Fibroblast of skin of scalp (primary cell): ENCODE measurements at regions not wholly inside any gene's neighbourhood (a gene's known extent, or its start where the extent isn't known, plus 50 kb on each side); places are given as distances from the start of the nearest gene placed in this dataset.
"Not testable (repeated sequence)": the region's sequence is repeated elsewhere in the genome, so short reads cannot be mapped to it uniquely, and the experiment has no call there.

Experiments used
- DNase-seq: peaks from one replicate; pipeline ENCODE4 v3.0.0-alpha.2; 2013

DNA sequence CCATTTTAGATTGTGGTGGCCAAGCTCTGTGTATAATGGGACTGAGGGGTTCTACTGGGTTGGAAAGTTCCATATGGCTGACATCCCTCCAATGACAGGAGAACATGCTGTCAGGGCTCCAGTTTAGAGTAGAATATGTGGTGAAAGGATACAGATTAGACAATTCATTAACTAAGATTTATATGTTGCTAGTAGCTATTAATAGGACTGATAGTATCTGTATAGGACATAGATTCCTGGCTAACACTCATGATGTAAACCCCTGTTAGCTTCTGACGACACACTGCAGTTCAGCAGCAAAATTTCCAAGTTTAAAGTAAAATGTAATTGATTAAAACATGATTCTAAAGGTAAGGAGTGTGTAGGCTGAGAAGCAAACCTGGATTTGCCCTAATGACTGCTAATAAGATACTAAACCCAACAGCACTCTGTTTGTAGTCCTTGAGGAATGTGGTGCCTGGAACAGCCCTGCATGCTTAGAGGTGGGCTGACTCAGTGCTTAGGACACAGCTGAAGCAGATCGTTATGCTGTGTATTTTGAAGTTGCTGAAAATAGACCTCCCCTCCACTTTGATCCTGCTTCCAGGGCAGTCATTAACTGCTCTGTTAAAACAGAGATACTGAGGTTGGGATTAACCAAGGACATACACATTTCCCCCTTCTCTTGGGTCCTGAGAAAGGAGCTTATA is 1129.6 kb downstream of the SORCS3 start:
- DNase-seq = no peak

DNA sequence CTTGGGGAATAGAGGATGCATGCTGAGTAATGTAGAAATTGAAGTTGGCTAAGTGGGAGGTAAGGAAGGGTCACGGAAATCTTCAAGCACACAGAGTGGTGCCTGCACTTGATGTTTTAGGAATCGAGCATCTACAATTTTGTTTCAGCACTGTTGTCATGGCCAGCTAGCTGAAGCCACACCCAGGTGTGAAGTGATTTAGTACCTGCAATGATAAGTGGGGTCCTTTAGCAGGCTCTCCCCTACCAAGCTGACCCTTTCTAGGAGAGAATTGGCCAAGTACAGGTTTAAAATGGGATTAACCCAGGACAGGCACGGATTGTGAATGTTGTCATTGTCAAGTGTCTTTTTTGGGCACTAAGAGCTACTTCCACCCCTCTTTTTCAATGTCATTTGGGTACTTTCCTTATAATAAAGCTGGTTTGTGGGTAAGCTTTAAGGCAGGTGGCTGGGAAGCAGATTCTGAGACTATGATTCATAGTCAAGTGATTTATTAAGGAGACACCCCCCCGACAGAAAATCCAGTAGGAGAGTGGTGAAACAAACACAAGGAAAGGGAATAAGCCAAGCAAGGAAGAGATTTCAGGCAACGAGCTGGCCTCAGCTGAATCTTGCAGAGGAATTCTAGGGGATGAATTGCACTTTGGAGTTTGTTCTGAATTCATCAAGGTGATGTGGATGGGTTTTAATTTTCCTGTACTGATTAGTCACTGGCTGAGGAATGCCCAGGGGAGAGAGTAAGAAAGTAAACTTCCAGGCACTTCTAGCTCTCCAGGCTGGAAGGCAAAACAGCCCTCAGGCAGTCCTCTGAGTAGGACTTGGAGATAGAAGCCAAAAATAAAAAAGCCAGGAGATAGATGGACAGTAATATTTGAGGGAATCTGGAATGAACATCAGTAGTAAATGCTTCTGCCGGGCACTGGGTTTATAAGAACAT is 1128.4 kb downstream of the SORCS3 start:
- no peak for DNase-seq

DNA sequence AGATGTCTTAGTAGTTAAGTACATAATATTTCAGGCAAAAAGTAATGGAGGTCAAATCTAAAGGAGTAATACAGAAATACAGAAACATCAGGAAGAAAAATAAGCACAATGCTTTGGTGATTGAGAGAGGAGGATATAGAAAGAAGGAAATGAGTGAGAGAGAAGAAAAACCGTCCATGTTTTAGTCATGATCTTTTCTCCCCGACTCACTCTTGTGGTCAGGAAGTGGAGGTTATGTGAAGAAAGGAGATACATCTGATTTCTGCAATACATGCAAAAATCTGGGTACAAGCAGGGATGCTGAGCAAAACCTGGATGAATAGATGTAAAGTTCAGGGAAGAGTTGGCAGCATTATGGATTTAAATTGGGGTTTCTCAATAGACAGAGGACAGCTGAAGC is 1122.5 kb downstream of the SORCS3 start:
- no peak for DNase-seq

DNA sequence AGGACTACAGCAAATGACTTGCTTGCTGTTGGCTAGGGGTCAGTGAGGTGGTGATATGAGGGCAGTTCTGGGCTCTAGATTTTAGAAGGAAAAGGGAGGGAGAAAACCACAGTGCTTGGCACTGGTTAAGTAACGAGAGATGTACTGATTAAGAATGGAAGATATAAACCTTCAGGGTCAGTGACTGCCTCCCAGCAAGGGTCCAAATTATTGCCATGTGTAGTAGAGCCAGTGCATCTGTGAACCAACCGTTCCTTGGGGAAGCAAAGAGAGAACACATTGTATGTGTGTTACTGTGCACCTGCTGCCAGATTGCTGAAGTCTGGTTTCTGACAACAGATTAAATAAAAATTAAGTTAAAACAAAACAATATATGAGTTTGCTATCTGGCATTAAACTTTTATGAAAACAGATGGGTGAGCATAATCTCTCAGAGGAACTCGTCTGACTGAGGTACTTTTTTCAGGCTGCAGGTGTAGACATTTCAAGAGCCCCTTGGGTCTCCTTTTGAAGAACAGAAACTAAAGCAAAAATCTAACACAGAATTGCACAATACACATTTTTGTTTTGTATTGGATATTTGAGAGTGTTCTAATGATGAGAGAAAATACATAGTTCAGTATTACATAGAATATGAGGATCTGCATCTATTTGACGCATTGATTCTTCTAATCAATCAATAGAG is 1120.6 kb downstream of the SORCS3 start:
- no peak for DNase-seq

DNA sequence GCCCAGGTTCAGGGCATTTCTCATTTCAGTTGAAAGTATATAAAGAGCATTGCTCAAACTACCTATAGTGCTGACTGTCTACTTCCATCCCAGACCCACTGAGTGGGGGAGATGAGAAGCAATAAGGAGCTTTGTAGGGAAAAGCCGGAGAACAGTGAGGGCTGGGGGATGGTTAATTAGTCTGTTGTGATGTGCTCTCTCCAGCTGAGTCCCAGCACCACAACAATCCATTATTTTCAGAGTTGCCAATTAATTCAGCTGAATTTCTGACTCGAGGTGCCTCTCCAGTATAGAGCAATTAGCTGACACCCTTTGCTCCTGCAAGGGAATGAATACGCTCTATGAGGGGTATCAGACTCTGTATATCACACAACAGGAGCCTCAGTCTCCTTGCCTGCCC is 1118.6 kb downstream of the SORCS3 start:
- no peak for DNase-seq

DNA sequence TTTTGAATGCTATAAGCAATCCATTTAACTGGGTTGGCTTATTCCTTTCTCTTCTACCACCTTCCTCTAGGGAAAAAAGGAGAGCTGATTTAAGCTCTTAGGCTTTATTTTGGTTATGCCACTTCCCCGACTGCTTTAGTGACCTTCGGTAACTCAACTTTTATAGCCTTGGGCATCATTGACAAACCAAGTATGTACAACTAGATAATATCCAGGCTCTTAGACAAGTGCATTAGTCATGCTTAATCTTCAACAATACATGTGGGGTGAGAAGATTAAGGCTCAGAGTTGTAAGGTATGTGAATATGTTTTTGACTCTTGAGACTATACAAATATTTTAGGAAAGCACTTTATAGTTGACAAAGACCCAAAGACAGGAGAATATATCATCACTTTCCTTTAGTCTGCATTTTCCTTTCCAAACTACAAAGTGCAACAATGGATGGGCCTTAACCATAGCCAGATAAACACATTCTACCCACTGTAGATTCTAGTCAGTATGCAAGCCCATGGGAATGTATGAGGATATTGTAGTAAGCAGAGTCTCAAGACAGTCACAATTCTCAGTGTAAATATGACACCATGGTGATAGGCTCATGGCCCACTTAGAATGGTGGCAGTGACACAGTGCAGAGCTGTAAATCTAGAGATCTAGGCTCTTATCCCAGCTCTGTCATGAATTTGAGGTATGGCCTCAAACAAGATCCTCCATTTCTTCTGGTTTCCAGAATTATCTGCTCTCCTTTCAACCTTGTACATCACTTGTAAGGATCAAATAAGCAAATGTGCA is 1117.3 kb downstream of the SORCS3 start:
- DNase-seq = no peak

DNA sequence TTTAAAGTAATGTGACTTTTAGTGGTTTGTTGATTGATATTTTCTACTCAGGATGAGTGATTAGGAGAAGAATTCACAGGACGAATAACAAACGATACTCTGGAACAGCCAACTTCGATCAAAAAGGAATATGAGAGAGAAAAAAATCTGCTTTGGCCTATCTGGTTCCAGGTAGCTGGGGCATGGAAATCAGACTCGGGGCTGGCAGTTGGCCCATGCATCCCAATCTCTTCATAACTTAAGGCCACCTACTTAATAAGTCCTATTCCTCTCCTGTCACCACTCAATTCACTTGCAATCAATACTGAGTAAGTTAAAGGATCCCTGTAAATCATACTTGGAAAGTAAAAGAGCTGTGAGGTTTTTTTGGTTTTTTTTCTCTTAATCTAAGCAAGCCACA is 1116.2 kb downstream of the SORCS3 start:
- DNase-seq = no peak

DNA sequence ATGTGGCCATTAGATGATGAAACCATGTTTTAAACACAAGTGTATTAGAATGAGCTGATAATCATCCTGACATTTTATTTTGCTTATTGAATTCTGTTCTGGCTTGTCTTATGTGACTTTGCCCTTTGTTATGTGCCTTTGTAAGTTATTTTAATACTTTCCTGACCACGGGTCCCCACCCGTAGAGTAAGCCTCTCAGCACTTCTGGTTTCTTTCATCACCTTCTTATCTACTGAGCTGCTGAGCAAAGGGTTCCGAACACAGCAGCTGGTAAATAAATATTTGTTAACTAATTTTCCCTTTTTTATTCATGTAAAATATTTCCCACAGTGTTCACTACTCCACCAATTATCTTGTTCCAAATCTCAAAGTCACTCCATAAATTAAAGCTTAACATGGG is 1115.3 kb downstream of the SORCS3 start:
- DNase-seq = no peak

DNA sequence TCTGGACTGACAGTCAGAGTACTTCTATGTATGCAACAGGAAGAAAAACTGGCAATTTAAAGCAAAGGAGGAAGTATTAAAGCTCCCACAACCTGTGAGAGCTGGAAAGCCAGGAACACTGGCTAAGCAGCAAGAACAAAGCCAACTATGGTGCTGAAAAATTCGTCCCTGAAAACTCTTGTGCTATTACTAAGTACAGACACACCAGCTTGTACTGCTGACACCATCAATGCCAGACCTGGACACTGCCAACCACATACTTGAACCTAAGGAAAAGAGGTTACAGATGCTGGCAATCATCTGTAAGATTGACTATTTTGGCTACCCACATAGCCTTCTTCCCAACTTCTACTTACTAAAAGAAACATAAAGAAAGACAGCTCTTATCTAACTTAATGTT is 1110.6 kb downstream of the SORCS3 start:
- DNase-seq = no peak

DNA sequence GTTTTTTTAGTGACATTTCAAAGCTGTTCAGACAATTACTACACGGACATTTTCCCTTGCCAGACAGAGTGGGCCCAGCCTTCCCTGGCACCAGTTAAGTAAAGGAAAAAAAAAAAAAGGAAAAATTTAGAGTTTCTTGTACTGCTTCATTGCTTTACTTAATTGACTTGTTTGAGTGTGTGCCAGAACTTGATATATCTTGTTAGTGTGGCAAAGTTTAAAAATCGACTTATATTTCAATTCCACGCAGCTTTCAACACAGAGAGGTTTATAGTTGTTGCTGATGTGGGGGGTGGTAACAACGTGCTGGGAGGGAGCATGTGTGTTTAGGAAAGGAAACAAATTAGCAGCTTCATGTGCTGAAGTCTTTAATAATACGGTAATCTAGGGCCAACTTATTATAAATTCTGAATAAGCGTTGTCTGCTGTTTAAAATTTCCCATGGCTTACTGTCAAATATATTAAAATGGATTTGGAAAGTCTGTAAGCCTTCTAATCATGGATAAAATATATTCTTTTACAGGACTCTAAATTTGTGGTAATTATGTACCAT is 1104.6 kb downstream of the SORCS3 start:
- DNase-seq = no peak

DNA sequence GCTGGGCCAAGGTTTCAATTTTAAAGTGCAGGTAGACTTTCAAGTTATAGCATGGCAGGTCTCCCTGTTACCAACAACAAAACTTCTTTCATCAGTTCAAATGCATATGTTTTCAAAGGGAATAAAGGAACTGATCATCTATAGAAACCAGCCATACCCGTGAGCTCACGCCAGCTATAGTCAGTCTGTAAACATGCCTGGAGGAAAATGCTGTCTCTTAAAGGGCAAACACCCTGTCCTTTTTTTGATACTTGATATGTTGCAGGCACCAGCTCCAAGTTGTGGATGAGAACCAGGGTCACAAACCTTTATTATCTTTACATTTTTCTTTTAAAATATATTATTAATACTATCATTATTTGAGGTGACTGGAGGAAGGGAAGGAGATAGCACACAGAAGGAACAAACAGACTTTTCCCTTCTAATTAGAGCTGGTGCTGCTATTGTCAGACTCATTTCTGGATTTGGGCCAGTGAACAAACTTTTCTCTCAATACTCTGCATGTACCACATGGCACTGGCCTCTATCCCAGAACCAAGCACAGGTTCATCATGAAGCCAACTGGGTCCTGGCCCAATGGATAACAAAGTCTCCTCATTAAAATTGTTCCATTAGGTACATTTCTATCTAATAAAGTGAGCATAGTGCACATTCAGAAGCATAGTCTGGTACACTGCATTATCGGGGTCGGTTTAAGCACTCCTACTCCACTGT is 1102.4 kb downstream of the SORCS3 start:
- DNase-seq = no peak

DNA sequence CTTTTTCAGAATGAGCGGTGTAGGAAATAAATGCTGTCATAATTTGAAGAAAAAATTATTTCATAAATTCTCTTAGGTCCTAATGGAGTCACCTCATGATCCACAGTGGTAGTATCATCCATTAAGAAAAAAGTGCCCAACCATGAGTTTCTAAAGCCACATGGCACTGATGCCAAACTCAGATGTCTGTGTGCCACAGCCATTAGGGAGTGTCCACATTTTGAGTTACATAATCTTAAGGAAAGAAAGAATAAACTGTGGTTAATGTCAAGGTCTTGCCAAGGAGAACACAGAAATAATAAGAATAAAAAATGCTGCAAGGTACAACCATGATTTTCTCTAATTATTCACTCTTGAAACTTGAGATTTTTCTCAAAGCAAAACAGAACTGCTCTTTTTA is 1101.8 kb downstream of the SORCS3 start:
- DNase-seq = no peak

DNA sequence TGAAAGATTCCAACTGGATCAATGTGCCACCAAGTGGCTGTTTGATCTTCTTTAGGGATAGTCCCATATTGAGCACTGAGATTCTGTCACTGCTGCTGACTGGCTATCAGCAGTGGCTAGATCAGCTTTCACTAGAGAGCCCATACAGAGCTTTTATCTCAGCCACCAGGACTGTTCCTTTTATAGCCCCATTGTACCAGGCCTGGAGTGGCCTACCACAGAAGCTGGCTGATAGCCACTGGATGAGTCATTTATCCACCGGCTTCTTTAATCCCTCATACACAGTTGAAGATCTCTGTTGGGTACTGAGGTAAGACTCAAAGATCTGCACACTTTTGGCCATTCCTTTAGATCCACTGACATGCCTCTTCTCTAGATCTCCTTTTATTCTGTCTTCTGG is 1101.1 kb downstream of the SORCS3 start:
- DNase-seq = no peak

DNA sequence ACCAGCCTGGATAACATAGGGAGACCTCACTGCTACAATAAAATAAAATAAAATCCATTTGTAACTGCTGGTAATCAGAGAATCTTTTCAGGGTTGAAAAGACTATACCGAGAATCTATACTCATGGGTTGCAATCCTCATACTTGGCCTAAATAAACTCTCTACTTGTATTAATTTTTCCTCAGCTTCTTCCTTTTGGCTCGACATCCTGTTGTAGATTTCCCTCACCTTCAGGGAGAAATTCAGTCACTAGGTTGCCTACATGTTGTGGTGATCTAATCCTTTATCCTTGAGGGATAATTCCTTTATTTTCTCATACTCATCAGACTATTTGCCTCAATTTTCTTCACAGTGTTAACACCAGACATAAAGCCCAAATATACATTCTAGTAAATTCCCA is 1093.4 kb downstream of the SORCS3 start:
- no peak for DNase-seq

DNA sequence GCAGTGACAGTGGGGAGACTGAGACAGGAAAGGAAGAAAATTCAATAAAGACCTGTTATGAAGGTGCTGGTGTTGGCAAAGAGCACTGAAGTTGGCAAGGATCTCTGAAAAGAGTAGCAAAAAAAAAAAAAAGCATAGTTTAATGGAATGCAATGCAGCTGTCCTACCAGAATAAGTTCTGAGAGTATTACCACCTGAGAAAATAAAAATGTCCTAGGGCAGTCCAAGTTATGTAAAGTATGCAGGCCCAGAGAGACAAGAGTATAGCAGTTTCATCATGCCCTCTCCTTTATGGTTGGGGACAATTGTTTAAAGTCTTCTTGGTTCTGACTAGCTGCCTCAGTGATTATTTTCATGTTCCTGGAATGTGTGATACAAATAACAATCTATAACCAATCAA is 1092.8 kb downstream of the SORCS3 start:
- no peak for DNase-seq

DNA sequence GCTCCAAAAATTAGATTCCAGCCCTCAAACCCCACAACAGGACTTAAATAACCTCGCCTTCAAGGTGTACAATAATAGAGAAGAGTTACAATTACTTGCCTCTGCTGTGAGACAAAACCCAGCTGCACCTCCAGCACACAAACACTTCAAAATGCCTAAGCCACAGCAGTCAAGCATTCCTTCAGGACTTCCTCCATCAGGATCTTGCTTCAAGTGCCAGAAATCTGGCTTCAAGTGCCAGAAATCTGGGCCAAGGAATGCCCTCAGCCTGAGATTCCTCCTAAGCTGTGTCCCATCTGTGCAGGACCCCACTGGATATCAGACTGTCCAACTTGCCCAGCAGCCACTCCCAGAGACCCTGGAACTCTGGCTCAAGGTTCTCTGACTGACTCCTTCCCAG is 1088.3 kb downstream of the SORCS3 start:
- no peak for DNase-seq

DNA sequence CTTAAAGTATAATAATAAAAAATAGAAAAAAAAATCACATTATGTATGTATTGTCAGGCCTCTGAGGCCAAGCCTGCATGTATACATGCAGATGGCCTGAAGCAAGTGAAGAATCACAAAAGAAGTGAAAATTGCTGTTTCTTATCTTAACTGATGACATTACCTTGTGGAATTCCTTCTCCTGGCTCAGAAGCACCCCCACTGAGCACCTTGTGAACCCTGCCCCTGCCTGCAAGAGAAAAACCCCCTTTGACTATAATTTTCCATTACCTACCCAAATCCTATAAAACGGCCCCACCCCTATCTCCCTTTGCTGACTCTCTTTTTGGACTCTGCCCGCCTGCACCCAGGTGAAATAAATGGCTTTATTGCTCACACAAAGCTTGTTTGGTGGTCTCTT is 1086.5 kb downstream of the SORCS3 start:
- DNase-seq = not testable (repeated sequence)

DNA sequence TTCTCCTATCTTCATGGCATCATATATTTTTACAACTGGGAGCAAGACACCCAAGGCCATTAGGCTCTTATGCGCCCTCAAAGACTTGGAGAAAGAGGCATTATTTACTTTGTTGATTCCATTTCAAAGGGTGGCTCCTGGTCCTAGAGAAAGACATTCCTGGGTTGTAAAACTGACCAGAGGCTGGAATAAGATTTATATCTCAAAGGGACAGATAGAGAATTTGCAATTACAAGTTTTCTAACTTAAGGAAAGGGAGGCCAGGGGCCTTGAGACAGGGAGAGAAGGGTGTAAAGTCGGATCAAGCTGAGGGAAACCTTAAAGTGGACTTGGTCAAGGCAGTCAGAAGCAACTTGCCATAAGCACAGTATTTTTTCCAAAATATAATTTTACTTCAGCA is 1086.0 kb downstream of the SORCS3 start:
- DNase-seq = no peak

DNA sequence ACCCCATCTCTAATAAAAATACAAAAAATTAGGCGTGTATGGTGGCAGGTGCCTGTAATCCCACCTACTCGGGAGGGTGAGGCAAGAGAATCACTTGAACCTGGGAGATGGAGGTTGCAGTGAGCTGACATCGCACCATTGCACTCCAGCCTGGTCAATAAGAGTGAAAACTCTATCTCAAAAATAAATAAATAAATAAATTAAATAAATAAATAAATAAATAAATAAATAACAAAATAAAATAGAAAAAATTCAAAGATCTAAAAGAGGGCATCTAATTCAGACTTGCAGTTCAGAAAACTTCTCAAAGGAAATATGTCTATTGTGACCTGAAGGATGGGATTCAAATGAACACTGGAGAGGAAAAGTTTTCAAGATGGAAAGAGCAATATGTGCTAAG is 1085.1 kb downstream of the SORCS3 start:
- no peak for DNase-seq

DNA sequence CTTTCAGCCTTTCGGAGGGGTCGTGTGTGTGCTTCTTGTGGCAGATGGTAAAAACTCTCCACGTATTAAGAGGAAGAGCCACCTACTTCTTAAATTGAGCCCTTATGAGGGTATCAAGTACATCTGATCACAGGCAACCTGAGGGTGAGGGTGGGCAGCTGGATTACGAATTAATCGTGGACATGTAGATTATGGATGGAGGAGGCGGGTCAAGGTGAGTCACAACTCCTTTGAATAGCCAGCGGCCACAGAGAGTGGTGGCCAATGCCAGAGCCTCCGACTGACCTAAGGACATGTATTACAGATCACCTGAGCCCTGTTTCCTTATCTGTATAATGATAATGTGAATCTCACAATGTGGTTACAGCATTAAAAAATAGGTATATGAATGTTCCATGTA is 1083.9 kb downstream of the SORCS3 start:
- DNase-seq = no peak

DNA sequence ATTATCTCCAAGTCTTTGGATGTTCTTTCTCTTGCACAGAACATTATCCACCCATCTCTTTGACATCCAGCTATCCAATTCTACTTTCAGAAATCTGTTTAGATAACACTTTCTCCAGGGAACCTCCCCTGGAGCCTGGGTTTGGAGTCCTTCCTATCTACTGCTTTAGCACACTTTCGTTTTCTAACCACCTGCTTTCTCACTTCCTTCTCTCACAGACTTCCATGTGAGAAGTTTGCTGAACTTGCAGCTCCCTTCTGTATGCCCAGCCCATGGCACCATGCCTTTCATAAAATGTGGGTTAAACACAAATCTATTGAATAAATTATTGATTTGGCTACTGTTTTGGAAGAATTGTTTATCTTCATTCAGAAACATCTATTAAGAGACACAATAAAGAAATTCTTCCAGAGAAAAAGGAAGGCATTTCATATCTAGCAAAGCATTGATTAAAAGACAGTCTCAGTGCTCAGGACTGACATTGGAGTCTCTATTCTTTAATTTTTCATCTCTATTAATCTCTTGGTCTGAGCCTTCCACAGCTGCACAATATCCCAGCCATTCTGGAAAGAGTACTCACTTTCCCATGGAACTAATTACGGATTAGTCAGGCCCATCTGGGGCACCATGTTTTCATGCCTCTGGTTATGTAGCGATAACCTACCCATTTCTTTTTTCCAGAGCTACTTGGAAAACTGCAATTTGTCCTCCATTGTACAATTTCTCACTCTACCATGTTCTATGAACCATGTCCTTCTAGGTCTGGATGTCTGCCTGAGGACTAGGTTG is 1077.3 kb downstream of the SORCS3 start:
- no peak for DNase-seq
